ENCODE measurements at regions not wholly inside any gene's neighbourhood (a gene's known extent, or its start where the extent isn't known, plus 50 kb on each side); places are given as distances from the start of the nearest gene placed in this dataset.

DNA sequence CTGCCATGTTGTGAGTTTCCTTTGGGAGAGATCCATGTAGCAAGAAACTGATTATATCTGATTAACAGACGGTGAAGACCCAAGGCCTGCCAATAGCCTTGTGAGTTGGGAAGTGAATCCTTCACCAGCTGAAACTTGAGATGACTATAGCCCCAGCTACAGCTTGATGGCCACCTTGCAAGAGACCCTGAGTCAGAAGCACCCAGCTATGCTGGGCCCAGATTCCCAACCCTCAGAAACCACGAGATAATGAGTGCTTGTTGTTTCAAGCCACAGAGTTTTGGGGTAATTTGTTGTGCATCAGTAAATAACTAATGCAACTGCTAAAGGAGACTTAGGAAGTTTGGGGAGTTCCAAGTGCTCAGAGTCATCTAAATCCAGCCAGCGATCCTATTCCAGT, 80.3 kb downstream of the AVPR1A start:
- TF ChIP-seq ZC3H10 (CRISPR knock-in tag; IDR thresholded peaks at IDR 0.05) (no peak), BACH2 (CRISPR knock-in tag; IDR thresholded peaks at IDR 0.05; ENCODE audit: borderline replicate concordance) (no peak), ESRRG (CRISPR knock-in tag; IDR thresholded peaks at IDR 0.05) (no peak), OSR1 (CRISPR knock-in tag; IDR thresholded peaks at IDR 0.05) (no peak), ZFP30 (CRISPR knock-in tag; IDR thresholded peaks at IDR 0.05) (no peak), RARB (CRISPR knock-in tag; IDR thresholded peaks at IDR 0.05) (no peak), ZFP3 (CRISPR knock-in tag; IDR thresholded peaks at IDR 0.05) (no peak), ZNF8 (CRISPR knock-in tag; IDR thresholded peaks at IDR 0.05) (no peak)
- TF ChIP-seq, protein P1, sequence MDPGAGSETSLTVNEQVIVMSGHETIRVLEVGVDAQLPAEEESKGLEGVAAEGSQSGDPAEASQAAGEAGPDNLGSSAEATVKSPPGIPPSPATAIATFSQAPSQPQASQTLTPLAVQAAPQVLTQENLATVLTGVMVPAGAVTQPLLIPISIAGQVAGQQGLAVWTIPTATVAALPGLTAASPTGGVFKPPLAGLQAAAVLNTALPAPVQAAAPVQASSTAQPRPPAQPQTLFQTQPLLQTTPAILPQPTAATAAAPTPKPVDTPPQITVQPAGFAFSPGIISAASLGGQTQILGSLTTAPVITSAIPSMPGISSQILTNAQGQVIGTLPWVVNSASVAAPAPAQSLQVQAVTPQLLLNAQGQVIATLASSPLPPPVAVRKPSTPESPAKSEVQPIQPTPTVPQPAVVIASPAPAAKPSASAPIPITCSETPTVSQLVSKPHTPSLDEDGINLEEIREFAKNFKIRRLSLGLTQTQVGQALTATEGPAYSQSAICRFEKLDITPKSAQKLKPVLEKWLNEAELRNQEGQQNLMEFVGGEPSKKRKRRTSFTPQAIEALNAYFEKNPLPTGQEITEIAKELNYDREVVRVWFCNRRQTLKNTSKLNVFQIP (CRISPR knock-in tag; IDR thresholded peaks at IDR 0.05; ENCODE audit: borderline replicate concordance, low read depth): no peak
- TF ChIP-seq, protein P2, sequence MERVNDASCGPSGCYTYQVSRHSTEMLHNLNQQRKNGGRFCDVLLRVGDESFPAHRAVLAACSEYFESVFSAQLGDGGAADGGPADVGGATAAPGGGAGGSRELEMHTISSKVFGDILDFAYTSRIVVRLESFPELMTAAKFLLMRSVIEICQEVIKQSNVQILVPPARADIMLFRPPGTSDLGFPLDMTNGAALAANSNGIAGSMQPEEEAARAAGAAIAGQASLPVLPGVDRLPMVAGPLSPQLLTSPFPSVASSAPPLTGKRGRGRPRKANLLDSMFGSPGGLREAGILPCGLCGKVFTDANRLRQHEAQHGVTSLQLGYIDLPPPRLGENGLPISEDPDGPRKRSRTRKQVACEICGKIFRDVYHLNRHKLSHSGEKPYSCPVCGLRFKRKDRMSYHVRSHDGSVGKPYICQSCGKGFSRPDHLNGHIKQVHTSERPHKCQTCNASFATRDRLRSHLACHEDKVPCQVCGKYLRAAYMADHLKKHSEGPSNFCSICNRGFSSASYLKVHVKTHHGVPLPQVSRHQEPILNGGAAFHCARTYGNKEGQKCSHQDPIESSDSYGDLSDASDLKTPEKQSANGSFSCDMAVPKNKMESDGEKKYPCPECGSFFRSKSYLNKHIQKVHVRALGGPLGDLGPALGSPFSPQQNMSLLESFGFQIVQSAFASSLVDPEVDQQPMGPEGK (CRISPR knock-in tag; IDR thresholded peaks at IDR 0.05; ENCODE audit: borderline replicate concordance): no peak

Measured in SK-N-SH treated with all-trans-retinoic acid at 6 μM for 48 hours (cell line).